ENCODE measurements at regions not wholly inside any gene's neighbourhood (a gene's known extent, or its start where the extent isn't known, plus 50 kb on each side); places are given as distances from the start of the nearest gene placed in this dataset.

DNA sequence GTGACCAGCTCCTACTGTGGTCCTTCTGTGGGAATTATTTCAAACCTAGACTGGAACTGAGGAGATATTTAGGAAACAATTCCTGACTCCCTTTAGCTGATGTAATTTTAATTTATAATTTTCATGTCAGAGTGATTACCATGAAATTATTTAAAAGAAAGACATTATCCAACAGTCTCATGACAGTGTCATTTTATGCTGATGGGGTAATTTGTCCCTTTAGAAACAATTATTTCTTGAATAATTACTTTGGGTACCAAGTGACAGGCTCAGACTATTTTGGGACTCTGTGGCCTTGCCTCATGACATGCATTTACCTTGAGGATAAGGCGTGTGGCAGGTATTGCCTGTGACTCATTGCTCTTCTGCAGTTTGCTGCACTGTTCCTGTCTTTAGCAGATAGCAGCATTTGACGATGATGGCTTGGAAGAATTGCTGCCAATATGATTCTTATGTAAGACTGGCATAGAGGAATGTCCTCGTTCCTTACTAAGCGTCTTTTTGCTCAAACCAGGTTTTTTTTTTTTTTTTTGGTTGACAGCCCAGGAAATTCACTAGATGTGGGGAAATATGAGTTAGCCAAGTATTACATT, 206.0 kb upstream of the HMCN1 start:
- ChIA-PET POLR2A (no interaction called here), CTCF (no interaction called here)
- H3K4me2 ChIP-seq = no peak overlapping the region
- WGBS (ENCODE audit: low lambda C conversion rate) = 35% methylated on average over 4 of the region's 4 CpGs
- no peak overlapping the region for H3K9ac ChIP-seq
- no peak for DNase-seq
- H3K36me3 ChIP-seq (replicated peaks in 1 of 2; ENCODE audit: control insufficient read depth in 1 of 2, insufficient read depth in 2 of 2, low read length in 1 of 2) = no peaks in the 10 kb centered on the region
- no peaks in the 10 kb centered on the region for H3K9me3 ChIP-seq
- no peaks in the 10 kb centered on the region for H4K20me1 ChIP-seq (ENCODE audit: insufficient read depth)
- H3K79me2 ChIP-seq (ENCODE audit: insufficient read depth) = no peaks in the 10 kb centered on the region
- no peaks in the 10 kb centered on the region; a peak in 1 of 4 replicates for H3K4me1 ChIP-seq (ENCODE audit: control insufficient read depth in 1 of 2, insufficient read depth in 2 of 2, low read depth in 1 of 2, low read length in 1 of 2)
- H3K27ac ChIP-seq (ENCODE audit: low read depth in 2 of 2, low read length in 1 of 2) = no peak overlapping the region
- H3K4me3 ChIP-seq (ENCODE audit: low read depth in 2 of 2, low read length in 1 of 2) = no peak overlapping the region
- no peaks in the 10 kb centered on the region for H3K27me3 ChIP-seq (ENCODE audit: insufficient read depth)
- H3K9me2 ChIP-seq = no peaks in the 10 kb centered on the region
- TF ChIP-seq, protein P1, sequence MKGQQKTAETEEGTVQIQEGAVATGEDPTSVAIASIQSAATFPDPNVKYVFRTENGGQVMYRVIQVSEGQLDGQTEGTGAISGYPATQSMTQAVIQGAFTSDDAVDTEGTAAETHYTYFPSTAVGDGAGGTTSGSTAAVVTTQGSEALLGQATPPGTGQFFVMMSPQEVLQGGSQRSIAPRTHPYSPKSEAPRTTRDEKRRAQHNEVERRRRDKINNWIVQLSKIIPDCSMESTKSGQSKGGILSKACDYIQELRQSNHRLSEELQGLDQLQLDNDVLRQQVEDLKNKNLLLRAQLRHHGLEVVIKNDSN (IDR thresholded peaks at IDR 0.05; ENCODE audit: borderline replicate concordance, low read depth) = no peak
- TF ChIP-seq JUND (IDR thresholded peaks at IDR 0.05) (no peak), GATA2 (CRISPR knock-in tag; IDR thresholded peaks at IDR 0.05) (no peak), ZBTB33 (IDR thresholded peaks at IDR 0.05; ENCODE audit: borderline replicate concordance, low read depth) (no peak), FOSL2 (IDR thresholded peaks at IDR 0.05; ENCODE audit: borderline replicate concordance, low read depth) (no peak), CHD2 (IDR thresholded peaks at IDR 0.05; ENCODE audit: low read length, partially characterized antibody) (no peak)
- H2AFZ ChIP-seq (ENCODE audit: low read depth) = no peak overlapping the region
- no peaks in the 10 kb centered on the region for H3F3A ChIP-seq (replicated peaks; ENCODE audit: insufficient read depth)

DNA sequence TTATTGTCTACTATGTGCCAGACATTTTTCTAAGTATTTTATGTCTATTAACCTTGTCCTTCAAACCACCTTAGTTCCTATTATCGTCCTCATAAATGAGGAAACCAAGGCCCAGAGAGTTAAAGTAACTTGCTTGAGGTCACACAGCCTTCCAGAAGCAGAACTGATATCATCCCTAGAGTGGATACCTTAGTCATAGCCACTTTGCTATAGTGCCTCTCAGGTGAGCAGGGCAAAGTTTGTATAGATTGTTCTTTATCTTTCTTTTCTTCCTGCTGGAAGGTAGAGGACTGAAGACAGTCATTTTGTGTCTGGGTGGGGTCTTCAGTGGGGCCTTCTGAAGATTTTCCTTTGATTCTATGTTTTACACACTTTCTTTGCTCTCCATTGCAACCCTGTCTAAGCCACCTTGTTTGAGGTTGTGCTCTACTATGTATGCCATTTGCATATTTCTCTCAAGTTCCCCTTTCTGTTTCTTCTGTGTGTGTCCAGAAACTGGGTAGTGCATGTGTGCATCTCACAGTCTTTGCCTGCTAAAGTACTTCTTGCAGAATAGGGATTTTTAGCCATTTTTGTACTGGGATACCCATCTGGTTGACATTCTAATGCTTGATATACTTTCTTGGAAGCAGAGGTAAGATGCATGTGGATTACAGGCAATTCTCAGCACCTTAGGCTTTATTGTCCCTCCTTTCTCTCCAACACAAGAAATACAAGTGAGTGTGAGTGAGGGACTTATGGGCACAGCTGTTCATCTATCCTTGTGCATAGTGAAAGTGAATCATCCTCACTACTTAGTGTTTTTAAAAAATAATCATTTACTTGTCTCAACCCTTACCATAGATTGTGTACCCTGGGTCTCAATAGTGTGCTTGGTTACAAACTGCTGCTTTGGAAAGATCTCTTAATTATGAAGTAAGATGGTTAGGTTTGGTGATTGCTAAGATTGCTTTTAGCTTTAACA, 207.6 kb upstream of the HMCN1 start:
- ChIA-PET POLR2A (no interaction called here), CTCF (no interaction called here)
- no peaks in the 10 kb centered on the region for H3F3A ChIP-seq (replicated peaks; ENCODE audit: insufficient read depth)
- H2AFZ ChIP-seq (ENCODE audit: low read depth) = no peak overlapping the region
- H3K36me3 ChIP-seq (replicated peaks in 1 of 2; ENCODE audit: control insufficient read depth in 1 of 2, insufficient read depth in 2 of 2, low read length in 1 of 2) = no peaks in the 10 kb centered on the region
- no peaks in the 10 kb centered on the region for H3K9me2 ChIP-seq
- no peak overlapping the region for H3K27ac ChIP-seq (ENCODE audit: low read depth in 2 of 2, low read length in 1 of 2)
- no peak for DNase-seq
- TF ChIP-seq FOXM1 (IDR thresholded peaks at IDR 0.05; ENCODE audit: low read depth) = no peak
- no peak for TF ChIP-seq EP300 (IDR thresholded peaks at IDR 0.05; ENCODE audit: borderline replicate concordance in 1 of 2, low read depth in 1 of 2, low read length in 1 of 2)
- TF ChIP-seq MXI1 (IDR thresholded peaks at IDR 0.05; ENCODE audit: low read depth, low read length) = no peak
- no peak for TF ChIP-seq TEAD4 (IDR thresholded peaks at IDR 0.05; ENCODE audit: borderline replicate concordance, insufficient read depth)
- no peaks in the 10 kb centered on the region; a peak in 1 of 4 replicates for H3K4me1 ChIP-seq (ENCODE audit: control insufficient read depth in 1 of 2, insufficient read depth in 2 of 2, low read depth in 1 of 2, low read length in 1 of 2)
- H3K9me3 ChIP-seq = no peaks in the 10 kb centered on the region; the same call in 1 of the 2 replicates
- no peaks in the 10 kb centered on the region for H3K79me2 ChIP-seq (ENCODE audit: insufficient read depth)
- no peaks in the 10 kb centered on the region for H4K20me1 ChIP-seq (ENCODE audit: insufficient read depth)
- no peak overlapping the region for H3K4me3 ChIP-seq (ENCODE audit: low read depth in 2 of 2, low read length in 1 of 2)
- 4% methylated on average over 1 of the region's 1 CpG for WGBS (ENCODE audit: low lambda C conversion rate)
- no peak overlapping the region for H3K9ac ChIP-seq
- no peak overlapping the region for H3K4me2 ChIP-seq
- no peaks in the 10 kb centered on the region for H3K27me3 ChIP-seq (ENCODE audit: insufficient read depth)
